ENCODE measurements at regions not wholly inside any gene's neighbourhood (a gene's known extent, or its start where the extent isn't known, plus 50 kb on each side); places are given as distances from the start of the nearest gene placed in this dataset.
"Not testable (repeated sequence)": the region's sequence is repeated elsewhere in the genome, so short reads cannot be mapped to it uniquely, and the experiment has no call there.

DNA sequence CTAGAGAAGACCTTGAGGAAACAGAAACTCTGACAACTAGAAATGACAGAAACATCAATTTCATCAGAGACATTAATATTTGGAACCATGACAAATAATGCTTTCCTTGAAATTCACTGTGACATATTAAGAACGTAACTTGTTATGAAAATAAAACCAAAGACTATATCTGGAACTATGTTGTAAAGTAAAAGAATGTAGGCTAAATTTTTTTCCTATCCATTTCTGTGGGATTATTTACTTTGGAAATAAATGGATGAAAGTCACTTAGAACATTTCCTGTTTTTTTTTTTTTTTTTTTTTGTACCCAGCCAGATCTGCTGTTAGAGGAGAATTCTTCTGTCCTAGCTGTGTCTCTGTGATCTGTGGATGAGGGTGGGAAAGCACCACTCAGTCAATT lies 255.9 kb downstream of the SPRY1 start:
- Histone ChIP-seq H3K36me3 (ENCODE audit: insufficient read depth, low read length) (no peaks in the 10 kb centered on the region), H4K20me1 (ENCODE audit: insufficient read depth, low read length) (no peaks in the 10 kb centered on the region), H3K27me3 (ENCODE audit: insufficient read depth, low read length) (no peaks in the 10 kb centered on the region), H3K27ac (ENCODE audit: low read depth, low read length) (no peak overlapping the region), H3K4me2 (ENCODE audit: low read length) (no peak overlapping the region), H3K9ac (ENCODE audit: low read length) (no peak overlapping the region), H2AFZ (ENCODE audit: low read depth, low read length) (no peak overlapping the region), H3K4me3 (ENCODE audit: insufficient read depth, low read depth, low read length) (no peak overlapping the region), H3K4me1 (ENCODE audit: insufficient read depth, low read length) (no peaks in the 10 kb centered on the region), H3K9me3 (ENCODE audit: insufficient read depth, low read depth, low read length) (peaks cover 3% of the 10 kb centered on the region), H3K79me2 (ENCODE audit: insufficient read depth, low read length) (no peaks in the 10 kb centered on the region)
- FAIRE-seq (no peak), DNase-seq (ENCODE audit: low read depth) (no peak)
- Mint-ChIP-seq H3K9me3 (ENCODE audit: unreplicated experiment) (peaks cover 11% of the 10 kb centered on the region), H3K27ac (ENCODE audit: unreplicated experiment) (no peak overlapping the region), H3K4me3 (ENCODE audit: unreplicated experiment) (no peak overlapping the region), H3K27me3 (ENCODE audit: low read depth, unreplicated experiment) (no peaks in the 10 kb centered on the region), H3K4me1 (ENCODE audit: low read depth, unreplicated experiment) (peaks cover 6% of the 10 kb centered on the region), H3K36me3 (ENCODE audit: low read depth, unreplicated experiment) (peaks cover 1% of the 10 kb centered on the region)
- TF ChIP-seq EZH2 (IDR thresholded peaks at IDR 0.05; ENCODE audit: insufficient read depth, low read length) = no peak

DNA sequence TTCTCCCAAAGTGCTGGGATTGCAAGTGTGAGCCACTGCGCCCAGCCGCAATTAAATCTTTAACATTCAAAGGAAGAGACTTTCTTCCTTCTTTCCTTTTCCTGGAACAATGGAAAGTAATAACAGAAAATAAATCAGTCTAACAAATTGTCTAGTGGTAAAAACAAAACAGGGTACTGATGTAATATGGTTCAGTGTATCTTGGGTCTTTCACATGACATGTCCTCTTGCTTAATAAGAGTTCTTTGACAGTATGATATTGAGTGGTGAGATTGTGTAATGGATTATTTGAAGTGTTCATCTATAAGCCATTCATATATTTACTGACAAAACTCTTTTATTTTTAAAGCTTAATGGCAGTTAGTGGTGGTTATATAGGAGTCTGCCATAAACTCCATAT lies 256.6 kb downstream of the SPRY1 start:
- no peak for FAIRE-seq

DNA sequence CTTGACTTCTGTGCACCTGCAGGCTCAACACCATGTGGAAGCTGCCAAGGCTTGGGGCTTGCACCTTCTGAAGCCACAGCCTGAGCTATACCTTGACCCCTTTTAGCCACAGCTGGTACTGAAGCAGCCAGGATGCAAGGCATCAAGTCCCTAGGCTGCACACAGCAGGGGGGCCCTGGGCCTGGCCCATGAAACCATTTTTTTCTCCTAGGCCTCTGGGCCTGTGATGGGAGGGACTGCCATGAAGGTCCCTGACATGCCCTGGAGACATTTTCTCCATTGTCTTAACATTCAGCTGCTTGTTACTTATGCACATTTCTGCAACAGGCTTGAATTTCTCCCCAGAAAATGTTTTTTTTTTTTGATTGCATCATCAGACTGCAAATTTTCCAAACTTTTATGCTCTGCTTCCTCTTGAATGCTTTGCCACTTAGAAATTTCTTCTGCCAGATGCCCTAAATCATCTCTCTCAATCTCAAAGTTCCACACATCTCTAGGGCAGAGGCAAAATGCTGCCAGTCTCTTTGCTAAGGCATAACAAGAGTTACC lies 260.2 kb downstream of the SPRY1 start:
- not testable (repeated sequence) for H3K4me3 Mint-ChIP-seq (ENCODE audit: unreplicated experiment); FAIRE-seq; H3K9ac ChIP-seq (ENCODE audit: low read length); H4K20me1 ChIP-seq (ENCODE audit: insufficient read depth, low read length); H3K4me3 ChIP-seq (ENCODE audit: insufficient read depth, low read depth, low read length); H3K9me3 ChIP-seq (ENCODE audit: insufficient read depth, low read depth, low read length); H3K36me3 ChIP-seq (ENCODE audit: insufficient read depth, low read length); H3K79me2 ChIP-seq (ENCODE audit: insufficient read depth, low read length); H3K4me2 ChIP-seq (ENCODE audit: low read length); H2AFZ ChIP-seq (ENCODE audit: low read depth, low read length); H3K4me1 ChIP-seq (ENCODE audit: insufficient read depth, low read length); H3K27me3 Mint-ChIP-seq (ENCODE audit: low read depth, unreplicated experiment); H3K4me1 Mint-ChIP-seq (ENCODE audit: low read depth, unreplicated experiment); H3K27ac Mint-ChIP-seq (ENCODE audit: unreplicated experiment); H3K36me3 Mint-ChIP-seq (ENCODE audit: low read depth, unreplicated experiment); H3K27ac ChIP-seq (ENCODE audit: low read depth, low read length); H3K27me3 ChIP-seq (ENCODE audit: insufficient read depth, low read length); DNase-seq (ENCODE audit: low read depth)
- H3K9me3 Mint-ChIP-seq (ENCODE audit: unreplicated experiment) = peaks cover 13% of the 10 kb centered on the region

More for the DNA sequence above, 256.6 kb downstream of the SPRY1 start:
- H3K4me3 ChIP-seq (ENCODE audit: insufficient read depth, low read depth, low read length) = no peak overlapping the region
- peaks cover 13% of the 10 kb centered on the region for H3K9me3 Mint-ChIP-seq (ENCODE audit: unreplicated experiment)
- H2AFZ ChIP-seq (ENCODE audit: low read depth, low read length) = no peak overlapping the region
- H4K20me1 ChIP-seq (ENCODE audit: insufficient read depth, low read length) = no peaks in the 10 kb centered on the region
- H3K36me3 ChIP-seq (ENCODE audit: insufficient read depth, low read length) = no peaks in the 10 kb centered on the region
- H3K27ac Mint-ChIP-seq (ENCODE audit: unreplicated experiment) = no peak overlapping the region
- no peak overlapping the region for H3K4me2 ChIP-seq (ENCODE audit: low read length)
- DNase-seq (ENCODE audit: low read depth) = no peak
- no peak overlapping the region for H3K27ac ChIP-seq (ENCODE audit: low read depth, low read length)
- H3K27me3 Mint-ChIP-seq (ENCODE audit: low read depth, unreplicated experiment) = no peaks in the 10 kb centered on the region
- no peak overlapping the region for H3K4me3 Mint-ChIP-seq (ENCODE audit: unreplicated experiment)
- H3K27me3 ChIP-seq (ENCODE audit: insufficient read depth, low read length) = no peaks in the 10 kb centered on the region
- H3K36me3 Mint-ChIP-seq (ENCODE audit: low read depth, unreplicated experiment) = peaks cover 2% of the 10 kb centered on the region
- no peaks in the 10 kb centered on the region for H3K79me2 ChIP-seq (ENCODE audit: insufficient read depth, low read length)
- TF ChIP-seq EZH2 (IDR thresholded peaks at IDR 0.05; ENCODE audit: insufficient read depth, low read length) = no peak
- TF ChIP-seq, protein P1, sequence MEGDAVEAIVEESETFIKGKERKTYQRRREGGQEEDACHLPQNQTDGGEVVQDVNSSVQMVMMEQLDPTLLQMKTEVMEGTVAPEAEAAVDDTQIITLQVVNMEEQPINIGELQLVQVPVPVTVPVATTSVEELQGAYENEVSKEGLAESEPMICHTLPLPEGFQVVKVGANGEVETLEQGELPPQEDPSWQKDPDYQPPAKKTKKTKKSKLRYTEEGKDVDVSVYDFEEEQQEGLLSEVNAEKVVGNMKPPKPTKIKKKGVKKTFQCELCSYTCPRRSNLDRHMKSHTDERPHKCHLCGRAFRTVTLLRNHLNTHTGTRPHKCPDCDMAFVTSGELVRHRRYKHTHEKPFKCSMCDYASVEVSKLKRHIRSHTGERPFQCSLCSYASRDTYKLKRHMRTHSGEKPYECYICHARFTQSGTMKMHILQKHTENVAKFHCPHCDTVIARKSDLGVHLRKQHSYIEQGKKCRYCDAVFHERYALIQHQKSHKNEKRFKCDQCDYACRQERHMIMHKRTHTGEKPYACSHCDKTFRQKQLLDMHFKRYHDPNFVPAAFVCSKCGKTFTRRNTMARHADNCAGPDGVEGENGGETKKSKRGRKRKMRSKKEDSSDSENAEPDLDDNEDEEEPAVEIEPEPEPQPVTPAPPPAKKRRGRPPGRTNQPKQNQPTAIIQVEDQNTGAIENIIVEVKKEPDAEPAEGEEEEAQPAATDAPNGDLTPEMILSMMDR (IDR thresholded peaks at IDR 0.05; ENCODE audit: insufficient read depth, low read depth, low read length) = no peak
- H3K4me1 ChIP-seq (ENCODE audit: insufficient read depth, low read length) = no peaks in the 10 kb centered on the region
- no peak overlapping the region for H3K9ac ChIP-seq (ENCODE audit: low read length)
- peaks cover 6% of the 10 kb centered on the region for H3K4me1 Mint-ChIP-seq (ENCODE audit: low read depth, unreplicated experiment)
- H3K9me3 ChIP-seq (ENCODE audit: insufficient read depth, low read depth, low read length) = peaks cover 3% of the 10 kb centered on the region

DNA sequence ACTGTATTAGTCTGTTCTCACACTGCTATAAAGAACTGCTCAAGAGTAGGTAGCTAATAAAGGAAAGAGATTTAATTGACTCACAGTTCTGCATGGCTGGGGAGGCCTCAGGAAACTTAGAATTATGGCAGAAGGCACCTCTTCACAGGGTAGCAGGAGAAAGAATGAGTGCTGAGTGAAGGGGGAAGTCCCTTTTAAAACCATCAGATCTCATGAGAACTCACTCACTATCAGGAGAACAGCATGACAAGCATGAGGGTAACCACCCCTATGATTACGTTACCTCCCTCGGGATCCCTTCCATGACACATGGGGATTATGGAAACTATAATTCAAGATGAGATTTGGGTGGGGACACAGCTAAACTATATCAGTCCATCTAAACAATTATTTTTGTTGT lies 261.0 kb downstream of the SPRY1 start:
- not testable (repeated sequence) for H3K36me3 ChIP-seq (ENCODE audit: insufficient read depth, low read length); H3K27ac Mint-ChIP-seq (ENCODE audit: unreplicated experiment); H3K9ac ChIP-seq (ENCODE audit: low read length); H3K9me3 ChIP-seq (ENCODE audit: insufficient read depth, low read depth, low read length); H3K27ac ChIP-seq (ENCODE audit: low read depth, low read length); H4K20me1 ChIP-seq (ENCODE audit: insufficient read depth, low read length); H3K79me2 ChIP-seq (ENCODE audit: insufficient read depth, low read length); H3K4me2 ChIP-seq (ENCODE audit: low read length); H3K4me3 ChIP-seq (ENCODE audit: insufficient read depth, low read depth, low read length); DNase-seq (ENCODE audit: low read depth); H3K4me1 Mint-ChIP-seq (ENCODE audit: low read depth, unreplicated experiment); H3K4me1 ChIP-seq (ENCODE audit: insufficient read depth, low read length); H3K27me3 Mint-ChIP-seq (ENCODE audit: low read depth, unreplicated experiment); FAIRE-seq; H2AFZ ChIP-seq (ENCODE audit: low read depth, low read length); H3K27me3 ChIP-seq (ENCODE audit: insufficient read depth, low read length); H3K4me3 Mint-ChIP-seq (ENCODE audit: unreplicated experiment); H3K36me3 Mint-ChIP-seq (ENCODE audit: low read depth, unreplicated experiment)
- H3K9me3 Mint-ChIP-seq (ENCODE audit: unreplicated experiment) = peaks cover 13% of the 10 kb centered on the region
